Astrocyte of the cerebellum (primary cell): ENCODE measurements at regions not wholly inside any gene's neighbourhood (a gene's known extent, or its start where the extent isn't known, plus 50 kb on each side); places are given as distances from the start of the nearest gene placed in this dataset.

ENCODE experiments used
- DNase-seq: peaks from one replicate; pipeline ENCODE4 v3.0.0-alpha.2; 2011; ENCODE audit warnings: low read depth
- H3K4me3 ChIP-seq: 2 replicates; pipeline ENCODE4 v1.5.1; 2011; ENCODE audit warnings: mild to moderate bottlenecking, low read depth, low read length, moderate library complexity
- in situ Hi-C: cut with HindIII; loops from 2 replicates; pipeline ENCODE4 v1.10.0; 2017; ENCODE audit warnings: low sequenced_read_pairs
- TF ChIP-seq, protein P1 (sequence below): IDR thresholded peaks from 2 replicates; pipeline ENCODE4 v1.5.1; 2012; ENCODE audit warnings: low read length, low read depth, moderate library complexity, mild to moderate bottlenecking; ENCODE audit errors: missing control alignments

DNA sequence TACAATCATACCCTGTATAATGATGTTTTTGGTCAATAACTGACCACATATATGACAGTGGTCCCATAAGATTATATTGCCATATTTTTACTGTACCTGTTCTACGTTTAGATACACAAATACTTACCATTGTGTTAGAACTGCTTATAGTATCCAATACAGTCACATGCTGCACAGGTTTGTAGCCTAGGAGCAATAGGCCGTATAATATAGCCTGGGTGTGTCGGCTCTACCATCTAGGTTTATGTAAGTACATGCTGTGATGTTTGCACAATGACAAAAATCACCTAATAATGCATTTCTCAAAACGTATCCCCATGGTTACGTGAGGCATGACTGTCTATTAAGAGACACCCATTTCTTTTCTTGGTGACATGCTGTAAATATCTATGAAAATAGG lies 55.0 kb upstream of the APCDD1 start:
- no peak overlapping the region for H3K4me3 ChIP-seq
- in situ Hi-C loops = no loop called here
- no peak for DNase-seq
- TF ChIP-seq, protein P1, sequence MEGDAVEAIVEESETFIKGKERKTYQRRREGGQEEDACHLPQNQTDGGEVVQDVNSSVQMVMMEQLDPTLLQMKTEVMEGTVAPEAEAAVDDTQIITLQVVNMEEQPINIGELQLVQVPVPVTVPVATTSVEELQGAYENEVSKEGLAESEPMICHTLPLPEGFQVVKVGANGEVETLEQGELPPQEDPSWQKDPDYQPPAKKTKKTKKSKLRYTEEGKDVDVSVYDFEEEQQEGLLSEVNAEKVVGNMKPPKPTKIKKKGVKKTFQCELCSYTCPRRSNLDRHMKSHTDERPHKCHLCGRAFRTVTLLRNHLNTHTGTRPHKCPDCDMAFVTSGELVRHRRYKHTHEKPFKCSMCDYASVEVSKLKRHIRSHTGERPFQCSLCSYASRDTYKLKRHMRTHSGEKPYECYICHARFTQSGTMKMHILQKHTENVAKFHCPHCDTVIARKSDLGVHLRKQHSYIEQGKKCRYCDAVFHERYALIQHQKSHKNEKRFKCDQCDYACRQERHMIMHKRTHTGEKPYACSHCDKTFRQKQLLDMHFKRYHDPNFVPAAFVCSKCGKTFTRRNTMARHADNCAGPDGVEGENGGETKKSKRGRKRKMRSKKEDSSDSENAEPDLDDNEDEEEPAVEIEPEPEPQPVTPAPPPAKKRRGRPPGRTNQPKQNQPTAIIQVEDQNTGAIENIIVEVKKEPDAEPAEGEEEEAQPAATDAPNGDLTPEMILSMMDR = no peak

DNA sequence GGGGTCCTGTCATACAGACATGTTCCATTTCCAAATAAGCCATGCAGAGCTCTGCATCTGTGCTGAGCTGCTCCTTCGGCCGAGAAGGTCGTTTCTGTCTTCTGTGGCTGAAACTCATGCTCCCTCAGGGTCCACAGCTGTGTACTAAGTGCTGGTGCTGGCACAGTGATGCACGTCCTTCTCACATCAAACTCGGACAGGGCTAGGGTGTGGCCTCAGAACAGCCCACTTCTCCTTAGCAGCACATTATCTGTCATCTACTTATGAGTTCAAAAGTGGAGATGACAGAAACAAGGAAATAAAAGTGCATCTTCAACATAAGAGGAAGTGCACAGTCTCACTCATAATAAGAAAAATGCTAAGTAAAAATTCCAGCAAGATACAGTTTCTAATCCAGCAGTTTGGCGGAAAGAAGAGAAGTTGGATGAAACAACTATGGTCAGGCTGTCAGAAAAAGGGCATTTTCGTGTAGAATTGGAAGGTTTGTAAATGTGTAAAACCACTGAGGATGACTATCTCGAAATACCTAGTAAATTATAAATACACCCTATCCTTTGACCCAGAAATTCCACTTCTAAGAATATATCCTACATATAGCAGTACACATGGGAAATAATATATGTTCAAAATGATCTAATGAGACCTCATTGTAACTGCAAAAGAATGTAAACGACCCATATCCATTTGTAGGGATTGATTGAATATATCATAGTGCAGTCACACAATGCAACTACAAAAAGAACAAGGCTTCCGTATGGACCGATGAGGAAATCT lies 53.7 kb upstream of the APCDD1 start:
- H3K4me3 ChIP-seq = no peak overlapping the region
- no peak for DNase-seq
- in situ Hi-C loops = no loop called here
- TF ChIP-seq, protein P1 = no peak

DNA sequence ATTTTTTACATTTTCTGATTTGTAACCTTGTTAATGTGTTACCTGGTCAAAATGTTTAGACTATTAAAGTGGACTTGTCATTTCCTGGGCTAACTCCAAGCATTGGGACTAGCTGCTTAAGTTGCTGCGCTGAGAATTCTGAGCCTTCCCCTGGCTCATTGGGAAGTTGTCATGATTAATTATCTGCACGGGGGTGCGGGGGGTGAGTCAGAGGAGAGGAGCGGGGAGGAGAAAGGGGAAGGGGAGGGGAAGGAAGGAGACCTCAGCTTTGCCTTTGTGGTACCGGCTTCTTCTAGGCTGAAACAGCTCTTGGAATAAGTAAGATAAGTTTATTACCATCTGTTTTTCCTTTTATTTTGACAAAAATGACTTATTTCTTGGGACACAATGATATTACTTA lies 52.9 kb upstream of the APCDD1 start:
- no peak overlapping the region for H3K4me3 ChIP-seq
- TF ChIP-seq, protein P1 = no peak
- no peak for DNase-seq
- in situ Hi-C loops = no loop called here

DNA sequence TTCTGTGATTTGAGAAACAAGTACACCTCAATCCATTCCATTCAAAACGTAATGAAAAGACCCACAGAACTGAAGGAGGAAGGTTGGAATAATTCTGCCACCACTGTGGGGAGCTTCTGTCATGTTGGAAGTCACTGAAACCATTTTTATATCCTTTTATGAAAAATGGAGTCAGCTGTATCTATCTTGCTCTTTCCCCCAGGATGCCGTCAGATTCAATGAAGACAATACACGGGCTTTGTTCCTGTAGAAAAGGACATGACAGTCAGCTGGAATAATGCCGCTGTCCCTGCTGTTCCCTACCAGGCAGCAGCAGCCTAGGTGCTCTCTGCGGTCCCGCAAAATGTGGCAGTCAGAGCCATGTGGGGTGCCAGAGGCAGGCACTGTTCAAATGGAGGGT lies 52.5 kb upstream of the APCDD1 start:
- no peak for DNase-seq
- TF ChIP-seq, protein P1 = no peak
- no peak overlapping the region for H3K4me3 ChIP-seq
- in situ Hi-C loops = no loop called here

DNA sequence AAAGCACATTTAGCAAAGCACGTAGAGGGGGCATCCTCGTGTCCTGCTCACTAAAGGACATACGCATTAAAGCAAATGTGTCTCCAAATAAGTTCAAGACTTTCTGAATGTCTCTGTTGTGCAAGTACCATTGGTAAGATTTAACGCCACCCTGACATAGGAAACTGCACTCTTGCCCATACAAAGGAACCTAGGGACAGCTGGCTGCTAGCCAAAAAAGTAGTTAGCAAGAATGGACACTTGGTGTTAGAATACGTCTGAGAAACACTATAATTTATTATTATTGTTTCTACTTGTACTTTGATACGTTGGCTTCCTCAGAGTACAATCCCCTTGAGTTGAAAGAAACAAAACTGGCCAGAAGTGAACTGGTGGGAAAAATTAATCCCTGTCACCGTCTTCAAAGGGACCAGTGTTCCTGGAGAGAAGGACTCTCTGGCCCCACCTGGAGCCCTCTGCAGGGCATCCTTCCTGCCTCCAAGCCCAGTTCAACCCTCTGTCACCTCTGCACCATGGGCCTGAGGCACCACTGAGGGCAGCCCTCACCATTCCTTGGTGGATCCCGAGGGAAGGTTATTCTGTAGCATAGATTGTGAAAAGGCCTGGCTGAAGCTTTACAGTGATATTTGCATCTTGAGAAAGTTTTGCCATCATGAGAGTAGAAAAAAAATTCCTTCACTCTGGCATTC lies 51.4 kb upstream of the APCDD1 start:
- no peak overlapping the region for H3K4me3 ChIP-seq
- DNase-seq = no peak
- in situ Hi-C loops = no loop called here
- TF ChIP-seq, protein P1 = no peak

DNA sequence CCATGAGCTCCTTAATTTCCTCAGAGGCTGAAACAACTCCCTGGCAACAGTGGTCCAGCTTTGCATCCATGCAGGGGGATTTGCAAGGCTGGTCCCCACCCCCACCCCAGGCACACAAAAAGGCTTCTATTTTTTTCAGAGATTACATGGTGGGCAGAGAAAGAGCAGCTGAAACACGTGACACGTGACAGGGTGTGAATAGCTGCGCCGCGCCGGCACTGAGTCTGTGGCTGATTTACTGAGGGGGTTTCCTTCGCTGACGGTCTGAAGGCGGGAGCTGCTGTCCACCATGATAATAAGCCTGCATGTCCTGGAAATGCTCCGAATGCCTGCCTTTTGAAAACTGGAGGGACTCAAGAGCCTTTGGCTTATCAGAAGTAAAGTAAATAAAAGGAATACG lies 50.7 kb upstream of the APCDD1 start:
- no peak overlapping the region for H3K4me3 ChIP-seq
- in situ Hi-C loops = no loop called here
- TF ChIP-seq, protein P1 = no peak
- no peak for DNase-seq
